CD14-positive monocyte (primary cell): ENCODE measurements at regions not wholly inside any gene's neighbourhood (a gene's known extent, or its start where the extent isn't known, plus 50 kb on each side); places are given as distances from the start of the nearest gene placed in this dataset.

ENCODE experiments used
- DNase-seq, 3 donors: peaks; one replicate each; pipeline ENCODE4 v3.0.0-alpha.2; 2011 to 2022
- H2AFZ ChIP-seq: 2 replicates; pipeline ENCODE4 v1.6.0; 2012; ENCODE audit warnings: mild to moderate bottlenecking, low read depth, low read length, inconsistent platforms; ENCODE audit not compliant: insufficient read depth, poor library complexity, severe bottlenecking
- H3K27ac ChIP-seq, 2 donors: 1 replicate in 1 of 2; 2 replicates in 1 of 2; pipeline ENCODE4 v1.5.1; 2012 to 2013; ENCODE audit warnings: low read length in 2 of 2, control low read depth in 1 of 2, inconsistent platforms in 1 of 2, low read depth in 1 of 2, mild to moderate bottlenecking in 1 of 2
- H3K27me3 ChIP-seq, 2 donors: one replicate each; pipeline versions ENCODE4 v1.6.0 to v1.6.1; 2011 to 2013; ENCODE audit warnings: low read length in 2 of 2; ENCODE audit not compliant: control insufficient read depth in 2 of 2, insufficient read depth in 2 of 2
- H3K36me3 ChIP-seq, 2 donors: replicated peaks in 1 of 2; 1 replicate in 1 of 2; 2 replicates in 1 of 2; pipeline versions ENCODE4 v1.5.1 to v1.6.1; 2012 to 2013; ENCODE audit warnings: low read length in 2 of 2, control low read depth in 1 of 2, inconsistent platforms in 1 of 2, mild to moderate bottlenecking in 1 of 2; ENCODE audit not compliant: insufficient read depth in 2 of 2, control insufficient read depth in 1 of 2
- H3K4me1 ChIP-seq, 2 donors: 1 replicate in 1 of 2; 2 replicates in 1 of 2; pipeline versions ENCODE4 v1.5.1 to v1.6.1; 2012 to 2013; ENCODE audit warnings: low read length in 2 of 2, control low read depth in 1 of 2, inconsistent platforms in 1 of 2, mild to moderate bottlenecking in 1 of 2, moderate library complexity in 1 of 2; ENCODE audit not compliant: insufficient read depth in 2 of 2, control insufficient read depth in 1 of 2
- H3K4me2 ChIP-seq: replicated peaks from 2 replicates; pipeline ENCODE3; 2012; ENCODE audit warnings: low read length, moderate library complexity, mild to moderate bottlenecking; ENCODE audit not compliant: poor library complexity, severe bottlenecking; ENCODE audit errors: extremely low read depth
- H3K4me3 ChIP-seq, 3 experiments: fragments of 200-600 bp in 1 of 3; sonication (generic) in 1 of 3; replicated peaks in 1 of 3; 1 replicate in 2 of 3; 2 replicates in 1 of 3; pipeline ENCODE4 v1.5.1; 2011 to 2013; ENCODE audit warnings: low read length in 3 of 3, mild to moderate bottlenecking in 3 of 3, control low read depth in 2 of 3, low read depth in 2 of 3, inconsistent platforms in 1 of 3, moderate library complexity in 1 of 3
- H3K79me2 ChIP-seq: 2 replicates; pipeline ENCODE4 v1.6.0; 2012; ENCODE audit warnings: mild to moderate bottlenecking, control low read depth, inconsistent platforms, low read length, moderate library complexity; ENCODE audit not compliant: insufficient read depth
- H3K9ac ChIP-seq: 2 replicates; pipeline ENCODE4 v1.6.0; 2017; ENCODE audit warnings: low read length, mild to moderate bottlenecking; ENCODE audit not compliant: insufficient read depth, poor library complexity, severe bottlenecking
- H3K9me3 ChIP-seq, 2 donors: replicated peaks in 1 of 2; 1 replicate in 1 of 2; 2 replicates in 1 of 2; pipeline versions ENCODE4 v1.5.1 to v1.6.1; 2012 to 2013; ENCODE audit warnings: low read length in 2 of 2, control low read depth in 1 of 2; ENCODE audit not compliant: control insufficient read depth in 1 of 2, insufficient read depth in 1 of 2
- H4K20me1 ChIP-seq: 2 replicates; pipeline ENCODE4 v1.6.0; 2012; ENCODE audit warnings: mild to moderate bottlenecking, low read length, control low read depth, moderate library complexity; ENCODE audit not compliant: insufficient read depth
- H3K27ac Mint-ChIP-seq, 7 donors: one replicate each; pipeline ENCODE4 v1.8.0; 2020; ENCODE audit warnings: mild to moderate bottlenecking in 7 of 7, mixed read lengths in 7 of 7, moderate library complexity in 6 of 7, inconsistent platforms in 2 of 7
- H3K27me3 Mint-ChIP-seq, 3 donors: one replicate each; pipeline ENCODE4 v1.8.0; 2021 to 2022; ENCODE audit warnings: low read depth in 3 of 3, mild to moderate bottlenecking in 3 of 3, mixed read lengths in 3 of 3, moderate library complexity in 3 of 3, inconsistent platforms in 1 of 3
- H3K36me3 Mint-ChIP-seq, 2 donors: one replicate each; pipeline ENCODE4 v1.8.0; 2020; ENCODE audit warnings: mixed read lengths in 2 of 2, inconsistent platforms in 1 of 2, mild to moderate bottlenecking in 1 of 2
- H3K4me1 Mint-ChIP-seq: one replicate; pipeline ENCODE4 v1.8.0; 2020; ENCODE audit warnings: mild to moderate bottlenecking, mixed read lengths
- H3K4me3 Mint-ChIP-seq, 2 donors: one replicate each; pipeline ENCODE4 v1.8.0; 2020; ENCODE audit warnings: mild to moderate bottlenecking in 2 of 2, mixed read lengths in 2 of 2, moderate library complexity in 1 of 2
- H3K9me3 Mint-ChIP-seq, 7 donors: one replicate each; pipeline ENCODE4 v1.8.0; 2020 to 2022; ENCODE audit warnings: mixed read lengths in 7 of 7, mild to moderate bottlenecking in 6 of 7, moderate library complexity in 6 of 7, inconsistent platforms in 2 of 7
- WGBS: methylation state at CpG from one replicate; pipeline ENCODE4 v1.1.5; 2013; ENCODE audit warnings: missing lambda C conversion rate; ENCODE audit not compliant: insufficient coverage; 5-methylcytosine and 5-hydroxymethylcytosine counted together
- intact Hi-C, 2 donors: fragments of 100-400 bp; cut with micrococcal nuclease; formaldehyde crosslinking; loops; one replicate each; pipeline versions ENCODE4 v1.15.0 to v1.15.1; 2023
- TF ChIP-seq, protein P1 (sequence below): fragments of 200-600 bp; IDR thresholded peaks from one replicate; pipeline ENCODE4 v1.8.0; 2022; ENCODE audit warnings: antibody characterized with exemption, mild to moderate bottlenecking

- TF ChIP-seq, protein P1, sequence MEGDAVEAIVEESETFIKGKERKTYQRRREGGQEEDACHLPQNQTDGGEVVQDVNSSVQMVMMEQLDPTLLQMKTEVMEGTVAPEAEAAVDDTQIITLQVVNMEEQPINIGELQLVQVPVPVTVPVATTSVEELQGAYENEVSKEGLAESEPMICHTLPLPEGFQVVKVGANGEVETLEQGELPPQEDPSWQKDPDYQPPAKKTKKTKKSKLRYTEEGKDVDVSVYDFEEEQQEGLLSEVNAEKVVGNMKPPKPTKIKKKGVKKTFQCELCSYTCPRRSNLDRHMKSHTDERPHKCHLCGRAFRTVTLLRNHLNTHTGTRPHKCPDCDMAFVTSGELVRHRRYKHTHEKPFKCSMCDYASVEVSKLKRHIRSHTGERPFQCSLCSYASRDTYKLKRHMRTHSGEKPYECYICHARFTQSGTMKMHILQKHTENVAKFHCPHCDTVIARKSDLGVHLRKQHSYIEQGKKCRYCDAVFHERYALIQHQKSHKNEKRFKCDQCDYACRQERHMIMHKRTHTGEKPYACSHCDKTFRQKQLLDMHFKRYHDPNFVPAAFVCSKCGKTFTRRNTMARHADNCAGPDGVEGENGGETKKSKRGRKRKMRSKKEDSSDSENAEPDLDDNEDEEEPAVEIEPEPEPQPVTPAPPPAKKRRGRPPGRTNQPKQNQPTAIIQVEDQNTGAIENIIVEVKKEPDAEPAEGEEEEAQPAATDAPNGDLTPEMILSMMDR: no peak
- Histone ChIP-seq H3K27ac (no peak overlapping the region), H3K9me3 (peaks cover 0 to 16% of the 10 kb centered on the region in 2 donors), H3K27me3 (no peaks in the 10 kb centered on the region), H2AFZ (no peak overlapping the region), H4K20me1 (no peaks in the 10 kb centered on the region), H3K4me3 (no peak overlapping the region), H3K36me3 (no peaks in the 10 kb centered on the region), H3K4me1 (no peaks in the 10 kb centered on the region), H3K79me2 (no peaks in the 10 kb centered on the region), H3K4me2 (no peak overlapping the region), H3K9ac (no peak overlapping the region)
- DNase-seq: no peak
- 82% methylated on average over 2 of the region's 4 CpGs for WGBS
- H3K9me3 Mint-ChIP-seq: peaks cover 0 to 12% (median 7%) of the 10 kb centered on the region in 7 donors
- no peak overlapping the region for H3K4me3 Mint-ChIP-seq
- no peaks in the 10 kb centered on the region for H3K27me3 Mint-ChIP-seq
- no peaks in the 10 kb centered on the region for H3K36me3 Mint-ChIP-seq
- H3K27ac Mint-ChIP-seq: no peak overlapping the region
- no peaks in the 10 kb centered on the region for H3K4me1 Mint-ChIP-seq
- intact Hi-C loops: no loop called here
Observed at GRCh38 chr18:38900445-38900844, 1334.8 kb upstream of the CELF4 start.

DNA sequence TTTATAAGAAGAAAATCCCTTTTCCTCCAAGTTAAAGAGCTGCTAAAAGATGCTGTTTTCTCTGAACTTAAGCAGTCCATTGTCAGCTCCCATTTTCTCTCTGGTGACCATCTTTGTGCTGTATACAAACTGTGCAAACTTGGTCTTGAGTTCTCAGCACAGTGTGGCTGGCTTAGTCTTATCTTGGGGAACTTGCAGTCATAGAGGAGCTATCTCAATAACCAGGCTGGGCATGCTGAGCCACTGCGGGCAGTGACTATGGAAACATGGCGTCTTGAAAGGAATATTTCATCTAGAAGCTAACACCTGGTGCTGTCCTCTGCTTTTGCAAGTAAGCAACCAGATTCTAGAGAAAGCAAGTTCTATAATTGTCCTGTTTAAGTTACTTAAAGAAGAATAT lies 1334.4 kb upstream of the CELF4 start:
- WGBS: 80% methylated on average over 1 of the region's 2 CpGs
- intact Hi-C loops: no loop called here

More for the DNA sequence above, 1334.4 kb upstream of the CELF4 start:
- Histone ChIP-seq H3K9ac (no peak overlapping the region), H3K27ac (no peak overlapping the region), H3K27me3 (no peaks in the 10 kb centered on the region), H3K36me3 (no peaks in the 10 kb centered on the region), H4K20me1 (no peaks in the 10 kb centered on the region), H2AFZ (no peak overlapping the region), H3K9me3 (peaks cover 0 to 16% of the 10 kb centered on the region in 2 donors), H3K4me2 (no peak overlapping the region), H3K4me1 (no peaks in the 10 kb centered on the region), H3K79me2 (no peaks in the 10 kb centered on the region), H3K4me3 (no peak overlapping the region)
- TF ChIP-seq, protein P1: no peak
- Mint-ChIP-seq H3K9me3 (peaks cover 0 to 13% (median 7%) of the 10 kb centered on the region in 7 donors), H3K36me3 (no peaks in the 10 kb centered on the region), H3K27ac (no peak overlapping the region), H3K4me3 (no peak overlapping the region), H3K4me1 (no peaks in the 10 kb centered on the region), H3K27me3 (no peaks in the 10 kb centered on the region)
- DNase-seq: no peak
